K562 (cell line): ENCODE measurements at regions not wholly inside any gene's neighbourhood (a gene's known extent, or its start where the extent isn't known, plus 50 kb on each side); places are given as distances from the start of the nearest gene placed in this dataset.

Experiments used
- ATAC-seq: fragments of 200-7000 bp; cut with Tn5 transposase; 3 replicates; pipeline ENCODE4 v1.9.1; 2020; ENCODE audit warnings: moderate library complexity
- BruUV-seq: library from RNA; stranded (reverse); fragments of 400-500 nt; replicated peaks from 2 replicates; lab custom pipeline; 2021; lab: Mats Ljungman, UMichigan
- CTCF ChIA-PET: fragments of 300-600 bp; formaldehyde crosslinking; extraction: SDS; loops from one replicate; lab custom pipeline; 2021; ENCODE audit warnings: low intra/inter-chr PET ratio; lab: Yijun Ruan, JAX
- POLR2A ChIA-PET: fragments of 300-600, 350-650 bp; sonication (Branson Sonifier 250); formaldehyde crosslinking; extraction: SDS; loops from one replicate; lab custom pipeline; 2021; ENCODE audit warnings: antibody characterized with exemption, inconsistent platforms; lab: Yijun Ruan, JAX
- DNase-seq, 4 experiments: peaks; one replicate each; pipeline versions ENCODE4 v3.0.0 to v3.0.0-alpha.2; 2011 to 2018; ENCODE audit warnings: low spot score in 3 of 4, mixed read lengths in 3 of 4; ENCODE audit errors: extremely low read depth in 1 of 4
- FAIRE-seq: peaks from 2 replicates; lab custom pipeline; 2011; peaks lifted over from hg19 to GRCh38; lab: Jason Lieb, UNC
- H2AFZ ChIP-seq: 2 replicates; pipeline ENCODE4 v1.6.0; 2011; ENCODE audit warnings: low read depth, low read length, control low read depth, inconsistent platforms
- H3K27ac ChIP-seq: fragments of 200-600 bp; 3 replicates; pipeline ENCODE4 v1.8.0; 2011; ENCODE audit warnings: low read depth, mild to moderate bottlenecking, control low read depth, inconsistent platforms, low read length, moderate library complexity, mixed read lengths; ENCODE audit errors: extremely low read depth
- H3K27me3 ChIP-seq, 2 experiments: fragments of 300-600 bp in 1 of 2; 2 replicates in 1 of 2; 3 replicates in 1 of 2; pipeline versions ENCODE4 v1.6.0 to v1.8.0; 2011; ENCODE audit warnings: inconsistent platforms in 2 of 2, low read length in 2 of 2, mild to moderate bottlenecking in 1 of 2, mixed read lengths in 1 of 2, moderate library complexity in 1 of 2; ENCODE audit not compliant: control insufficient read depth in 2 of 2, insufficient read depth in 2 of 2
- H3K36me3 ChIP-seq: fragments of 300-600 bp; 3 replicates; pipeline ENCODE4 v1.8.0; 2011; ENCODE audit warnings: mild to moderate bottlenecking, low read length, inconsistent platforms; ENCODE audit not compliant: control insufficient read depth, insufficient read depth
- H3K4me1 ChIP-seq, 2 experiments: fragments of 200-600 bp in 1 of 2; replicated peaks in 1 of 2; 2 replicates in 1 of 2; 3 replicates in 1 of 2; pipeline versions ENCODE4 v1.5.1 to v1.8.0; 2011; ENCODE audit warnings: inconsistent platforms in 2 of 2, low read length in 2 of 2, mild to moderate bottlenecking in 1 of 2, mixed read lengths in 1 of 2, moderate library complexity in 1 of 2; ENCODE audit not compliant: control insufficient read depth in 2 of 2, insufficient read depth in 2 of 2
- H3K4me2 ChIP-seq: 2 replicates; pipeline ENCODE4 v1.6.1; 2011; ENCODE audit warnings: low read length, control low read depth, inconsistent platforms, mixed read lengths; ENCODE audit not compliant: insufficient read depth
- H3K4me3 ChIP-seq: fragments of 200-600 bp; sonication (generic), shearing (Covaris generic); 2 replicates; pipeline ENCODE4 v1.5.1; 2016; ENCODE audit warnings: control low read depth, inconsistent platforms
- H3K79me2 ChIP-seq: fragments of 200-600 bp; 3 replicates; pipeline ENCODE4 v1.8.0; 2011; ENCODE audit warnings: low read length, inconsistent platforms; ENCODE audit not compliant: control insufficient read depth, insufficient read depth
- H3K9ac ChIP-seq, 2 experiments: 2 replicates each; pipeline versions ENCODE4 v1.6.0 to v1.6.1; 2011; ENCODE audit warnings: low read depth in 2 of 2, low read length in 2 of 2, control low read depth in 1 of 2, inconsistent platforms in 1 of 2, mild to moderate bottlenecking in 1 of 2, mixed read lengths in 1 of 2; ENCODE audit not compliant: insufficient read depth in 1 of 2
- H3K9me1 ChIP-seq: one replicate; pipeline ENCODE4 v1.6.0; 2011; ENCODE audit warnings: inconsistent platforms, mild to moderate bottlenecking, low read length, moderate library complexity; ENCODE audit not compliant: control insufficient read depth, insufficient read depth
- H3K9me3 ChIP-seq: replicated peaks from 2 replicates; pipeline ENCODE4 v1.5.1; 2011; ENCODE audit warnings: low read depth, low read length, inconsistent platforms; ENCODE audit not compliant: control insufficient read depth, insufficient read depth
- H4K20me1 ChIP-seq: replicated peaks from 2 replicates; pipeline ENCODE4 v1.6.1; 2011; ENCODE audit warnings: low read length, inconsistent platforms, mixed read lengths; ENCODE audit not compliant: control insufficient read depth, insufficient read depth
- BHLHE40 ChIP-seq: IDR thresholded peaks from 2 replicates; pipeline ENCODE4 v1.6.1; 2011; ENCODE audit warnings: low read length, improper control_type of control experiment
- BRD9 ChIP-seq: fragments of 450-650 bp; IDR thresholded peaks from 2 replicates; pipeline ENCODE4 v1.6.1; 2018; ENCODE audit warnings: low read depth; ENCODE audit not compliant: partially characterized antibody
- CCNT2 ChIP-seq: IDR thresholded peaks from 2 replicates; pipeline ENCODE4 v1.6.1; 2011; ENCODE audit warnings: borderline replicate concordance, low read depth, mild to moderate bottlenecking, moderate library complexity, mixed read lengths, low read length; ENCODE audit not compliant: insufficient read length; ENCODE audit errors: extremely low read depth
- CREM ChIP-seq: IDR thresholded peaks from 2 replicates; pipeline ENCODE4 v1.6.1; 2014; ENCODE audit warnings: antibody characterized with exemption, low read depth
- ELK1 ChIP-seq: sonication (generic); formaldehyde crosslinking; IDR thresholded peaks from 2 replicates; pipeline ENCODE4 v1.8.1; 2022; ENCODE audit warnings: missing genetic modification reagents
- EP400 ChIP-seq: fragments of 450-650 bp; IDR thresholded peaks from 2 replicates; pipeline ENCODE4 v1.6.1; 2017; ENCODE audit warnings: antibody characterized with exemption, mild to moderate bottlenecking, moderate library complexity
- FOS ChIP-seq: IDR thresholded peaks from 3 replicates; pipeline ENCODE4 v1.6.1; 2011; ENCODE audit not compliant: insufficient read length; ENCODE audit errors: extremely low read depth
- FUS ChIP-seq: fragments of 200-400 bp; formaldehyde crosslinking; optimal IDR thresholded peaks from 2 replicates; pipeline ENCODE3; 2017; ENCODE audit warnings: low read depth, low read length
- GATAD2B ChIP-seq: fragments of 450-650 bp; IDR thresholded peaks from 2 replicates; pipeline ENCODE4 v1.6.1; 2017; ENCODE audit warnings: mild to moderate bottlenecking, borderline replicate concordance
- HMG20B ChIP-seq: fragments of 250-450 bp; sonication (Bioruptor Pico); IDR thresholded peaks from 2 replicates; pipeline ENCODE4 v1.5.0; 2021; ENCODE audit warnings: mild to moderate bottlenecking
- MIER1 ChIP-seq: fragments of 450-650 bp; IDR thresholded peaks from 2 replicates; pipeline ENCODE4 v1.6.1; 2016; ENCODE audit warnings: antibody characterized with exemption, mild to moderate bottlenecking, low read depth
- NCOR1 ChIP-seq: fragments of 450-650 bp; IDR thresholded peaks from 2 replicates; pipeline ENCODE4 v1.6.1; 2016; ENCODE audit warnings: mild to moderate bottlenecking, moderate library complexity
- NFRKB ChIP-seq: fragments of 450-650 bp; IDR thresholded peaks from 2 replicates; pipeline ENCODE4 v1.6.1; 2016; ENCODE audit warnings: low read depth
- NRF1 ChIP-seq, 2 experiments: fragments of 450-650 bp; IDR thresholded peaks in 1 of 2; conservative IDR thresholded peaks in 1 of 2; 2 replicates each; pipeline ENCODE4 v1.6.1; 2014; ENCODE audit warnings: mild to moderate bottlenecking in 2 of 2
- STAT5A ChIP-seq: IDR thresholded peaks from 2 replicates; pipeline ENCODE4 v1.6.1; 2012; ENCODE audit warnings: low read length, inconsistent platforms, borderline replicate concordance
- TAF15 ChIP-seq: fragments of 200-400 bp; formaldehyde crosslinking; IDR thresholded peaks from 2 replicates; pipeline ENCODE4 v1.6.1; 2017; ENCODE audit warnings: mild to moderate bottlenecking, low read depth, low read length, moderate library complexity
- ZNF263 ChIP-seq: sonication (generic); formaldehyde crosslinking; IDR thresholded peaks from 2 replicates; pipeline ENCODE4 v1.8.0; 2022; ENCODE audit warnings: mild to moderate bottlenecking, missing genetic modification reagents, borderline replicate concordance
- WGBS: fragments of 100-300 bp; shearing (Covaris generic); methylation state at CpG from one replicate; pipeline ENCODE4 v1.1.6; 2016; ENCODE audit warnings: low coverage, mixed read lengths; ENCODE audit not compliant: insufficient coverage; ENCODE audit errors: missing lambda C conversion rate; 5-methylcytosine and 5-hydroxymethylcytosine counted together
- in situ Hi-C: fragments of 300-500 bp; cut with MboI; formaldehyde crosslinking; loops from 4 replicates; pipeline ENCODE4 v1.15.0; 2018; ENCODE audit warnings: inconsistent platforms, mixed read lengths
- intact Hi-C: fragments of 100-400 bp; cut with micrococcal nuclease; formaldehyde crosslinking; loops from 2 replicates; pipeline ENCODE4 v1.14.2; 2022

GRCh38 chr12:94749455-94749854, 99.1 kb upstream of the TMCC3 start:
- in situ Hi-C loops: no loop called here

More at GRCh38 chr12:94749455-94749854, 99.1 kb upstream of the TMCC3 start:
- Histone ChIP-seq H2AFZ (no peak overlapping the region), H3K79me2 (no peaks in the 10 kb centered on the region), H3K4me3 (no peak overlapping the region), H3K4me1 (no peaks in the 10 kb centered on the region), H3K9me1 (no peaks in the 10 kb centered on the region), H3K4me2 (no peak overlapping the region), H4K20me1 (no peaks in the 10 kb centered on the region), H3K9me3 (no peaks in the 10 kb centered on the region), H3K27ac (no peak overlapping the region), H3K9ac (no peak overlapping the region), H3K36me3 (no peaks in the 10 kb centered on the region), H3K27me3 (peaks cover 16 to 31% of the 10 kb centered on the region in 2 experiments)
- TF ChIP-seq CCNT2 (no peak), ELK1 (CRISPR knock-in tag) (no peak), CREM (no peak), FOS (no peak), GATAD2B (no peak), MIER1 (no peak), HMG20B (no peak), NRF1 (conservative IDR thresholded peaks at IDR 0.05 in 1 of 2, IDR thresholded peaks at IDR 0.05 in 1 of 2) (no peak), EP400 (no peak), ZNF263 (CRISPR knock-in tag) (no peak), FUS (no peak), BRD9 (no peak), STAT5A (no peak), TAF15 (no peak), NCOR1 (no peak), NFRKB (no peak), BHLHE40 (no peak)
- POLR2A ChIA-PET: interaction anchor here (0.6 to 1.6 kb wide), 2 partner anchors 13 to 525 kb away, joined by 3 to 5 read pairs; no protein-coding TSS in a partner anchor
- ATAC-seq (no peak), DNase-seq (no peak), FAIRE-seq (no peak)
- BruUV-seq: no TSS peak
- 5% methylated on average over 7 of the region's 7 CpGs for WGBS
- CTCF ChIA-PET: no interaction called here
- intact Hi-C loops: no loop called here
